SU-DHL-6 (cell line): ENCODE measurements at regions not wholly inside any gene's neighbourhood (a gene's known extent, or its start where the extent isn't known, plus 50 kb on each side); places are given as distances from the start of the nearest gene placed in this dataset.

Source experiments
- CTCF ChIP-seq: fragments of 200-600 bp; sonication (generic); IDR thresholded peaks from one replicate; pipeline ENCODE4 v1.5.1; 2017; ENCODE audit warnings: antibody characterized with exemption, mild to moderate bottlenecking, low read length, moderate library complexity; ENCODE audit not compliant: insufficient read depth, poor library complexity, severe bottlenecking
- EZH2phosphoT487 ChIP-seq: fragments of 200-600 bp; sonication (generic), shearing (Covaris generic); conservative IDR thresholded peaks from 2 replicates; pipeline ENCODE4 v1.6.1; 2018; ENCODE audit warnings: mild to moderate bottlenecking, antibody characterized with exemption, low read length, moderate library complexity, mixed read lengths

GRCh38 chr5:14050821-14051220, 92.3 kb upstream of the TRIO start:
- no peak for TF ChIP-seq CTCF
- TF ChIP-seq EZH2phosphoT487, result no peak
